Forelimb muscle (tissue), 1 donor: ENCODE measurements at regions not wholly inside any gene's neighbourhood (a gene's known extent, or its start where the extent isn't known, plus 50 kb on each side); places are given as distances from the start of the nearest gene placed in this dataset.
A peak's percentile ranks its signal among the peaks of the same experiment; 100 is the strongest.

Source experiments
- DNase-seq: peaks from one replicate; pipeline ENCODE4 v3.0.0-alpha.2; 2013; ENCODE audit warnings: low read depth

DNA sequence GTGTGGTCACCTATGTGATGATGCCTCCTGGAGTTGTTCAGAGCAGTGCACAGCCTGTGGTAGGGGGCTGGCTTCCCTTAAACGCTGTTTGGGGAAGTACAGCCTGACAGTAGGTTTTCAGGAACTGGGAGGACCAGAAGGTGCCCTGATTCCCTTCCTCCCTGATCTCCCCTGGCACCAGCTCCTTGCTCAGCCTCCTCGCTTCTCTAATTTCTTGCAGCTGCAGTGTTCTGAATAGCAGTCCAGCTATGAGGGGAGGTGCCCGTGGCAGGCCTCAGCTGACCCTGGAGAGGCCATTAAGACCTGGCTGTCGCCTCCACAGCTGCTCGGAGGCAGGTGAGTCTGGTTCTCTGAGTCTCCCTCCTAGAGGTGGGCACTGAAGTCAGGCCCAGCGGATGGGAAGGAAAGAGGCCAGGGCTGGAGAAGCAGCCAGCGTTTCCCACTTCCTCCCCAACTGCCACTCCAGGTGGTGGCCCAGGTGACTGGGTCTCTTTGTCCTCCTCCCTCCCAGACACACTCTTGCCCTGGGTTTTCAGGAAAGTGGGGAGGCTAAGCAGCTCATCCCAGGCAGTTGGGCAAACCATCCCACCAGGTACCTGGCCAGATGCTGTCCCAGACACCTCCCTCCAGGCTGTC lies 52.0 kb upstream of the RPL11 start:
- DNase-seq: no peak

DNA sequence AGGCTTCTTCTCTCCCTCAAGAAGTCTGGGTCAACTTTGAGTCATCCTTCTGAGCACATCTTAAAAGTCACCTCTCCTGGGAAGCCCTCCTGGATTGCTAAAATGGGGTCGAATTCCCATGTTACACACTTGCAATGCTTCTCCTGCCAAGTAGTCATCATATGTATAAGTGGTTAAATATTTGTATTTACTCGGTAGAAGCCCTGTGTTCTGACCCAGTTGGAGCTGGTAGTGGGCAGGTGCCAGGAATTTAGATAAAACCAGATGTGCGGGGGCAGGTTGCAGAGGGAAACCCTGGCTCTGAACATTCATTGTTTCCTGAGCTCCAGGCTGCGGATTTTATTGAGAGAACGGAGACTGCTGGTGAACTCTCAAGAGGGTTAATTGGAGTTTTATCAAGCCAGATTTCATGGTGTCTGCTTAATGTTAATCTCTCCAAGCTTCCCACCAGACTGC lies 52.8 kb upstream of the RPL11 start:
- no peak for DNase-seq

DNA sequence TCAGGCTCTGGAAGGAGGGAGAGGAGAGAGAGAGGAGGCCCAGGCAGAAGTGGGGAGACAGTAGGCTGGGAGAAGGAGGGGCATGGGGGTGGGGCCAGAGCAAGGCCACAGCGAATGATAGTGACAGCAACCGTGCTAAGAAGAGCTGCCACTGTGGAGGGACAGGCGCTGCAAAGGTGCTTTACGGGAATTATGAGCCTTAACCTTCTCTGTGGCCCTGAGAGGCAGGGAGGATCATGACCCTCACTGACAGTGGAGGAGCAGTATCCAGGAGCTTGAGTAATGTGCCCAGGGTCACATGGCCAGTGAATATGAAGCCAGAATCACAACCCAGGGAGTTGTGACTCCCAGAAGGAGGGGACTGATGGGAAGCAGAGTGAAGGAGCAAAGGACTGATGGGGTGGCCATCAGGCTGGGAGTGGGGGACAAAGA lies 53.4 kb upstream of the RPL11 start:
- DNase-seq: no peak

DNA sequence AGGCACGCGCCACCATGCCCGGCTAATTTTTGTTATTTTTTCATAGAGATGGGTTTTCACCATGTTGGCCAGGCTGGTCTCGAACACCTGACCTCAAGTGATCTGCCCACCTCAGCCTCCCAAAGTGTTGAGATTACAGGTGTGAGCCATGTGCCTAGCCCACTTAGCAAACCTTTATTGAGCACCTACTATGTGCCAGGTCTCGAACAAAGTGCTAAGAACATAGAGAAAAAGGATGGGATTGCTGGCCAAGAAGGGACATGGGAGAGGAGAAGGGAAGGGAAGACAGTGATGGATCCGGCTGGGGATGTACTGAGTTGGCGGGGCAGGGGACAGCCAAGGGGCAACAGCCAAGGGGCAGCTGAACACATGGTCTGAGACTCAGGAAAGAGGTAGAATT lies 55.6 kb upstream of the RPL11 start:
- no peak for DNase-seq

DNA sequence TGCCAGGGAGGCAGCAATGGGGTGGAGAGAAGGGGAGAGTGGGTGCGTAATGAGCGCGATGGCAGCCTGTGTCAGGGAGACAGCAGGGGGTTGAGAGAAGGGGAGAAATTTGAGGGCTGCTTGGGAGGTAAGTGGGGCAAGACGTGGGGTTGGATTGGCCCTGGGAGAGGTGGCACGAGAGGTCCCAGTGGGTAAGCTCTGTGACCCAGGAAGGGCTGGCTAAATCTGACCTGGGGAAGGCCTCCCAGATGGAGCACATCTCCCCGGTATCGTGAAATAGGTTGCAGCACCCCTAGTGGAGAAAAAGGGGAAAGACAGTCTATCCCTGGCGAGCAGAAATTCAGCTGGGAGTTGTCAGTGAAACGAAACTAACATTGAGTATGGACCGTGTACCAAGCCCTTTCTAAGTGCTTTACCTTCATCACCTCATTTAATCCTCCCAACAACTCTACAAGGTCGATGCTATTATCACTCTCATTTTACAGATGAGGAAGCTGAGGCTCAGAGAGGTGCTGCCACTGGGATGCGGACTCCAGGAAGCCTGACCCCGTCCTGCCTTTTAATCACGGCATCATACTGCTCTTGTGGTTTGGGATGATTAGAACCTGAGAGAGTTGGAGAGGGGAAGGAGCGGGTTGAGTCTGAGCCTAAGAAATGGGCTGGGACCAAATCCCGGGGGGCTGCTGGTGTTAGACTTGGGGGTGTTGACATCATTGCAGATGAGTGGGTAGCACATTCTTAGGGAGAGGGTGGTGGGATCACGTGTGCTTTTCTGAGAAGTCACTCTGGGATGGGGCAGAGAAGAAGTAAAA lies 56.6 kb upstream of the RPL11 start:
- peak; percentile 34 for DNase-seq

DNA sequence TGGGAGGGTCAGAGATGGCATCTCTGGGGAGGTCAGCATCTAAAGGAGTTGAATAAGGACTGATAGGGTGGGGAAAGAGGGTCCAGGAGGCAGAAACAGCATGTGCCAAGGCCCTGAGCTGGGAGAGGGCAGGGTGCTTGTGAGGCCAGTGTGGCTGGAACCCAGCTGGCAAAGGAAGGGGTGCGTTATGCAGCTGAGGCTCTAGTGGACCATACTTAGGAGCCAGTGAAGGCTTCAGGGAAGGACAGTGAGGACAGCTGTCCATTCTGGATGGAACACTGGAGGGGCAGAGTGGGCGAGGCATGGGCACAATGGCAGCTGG lies 57.1 kb upstream of the RPL11 start:
- no peak for DNase-seq

DNA sequence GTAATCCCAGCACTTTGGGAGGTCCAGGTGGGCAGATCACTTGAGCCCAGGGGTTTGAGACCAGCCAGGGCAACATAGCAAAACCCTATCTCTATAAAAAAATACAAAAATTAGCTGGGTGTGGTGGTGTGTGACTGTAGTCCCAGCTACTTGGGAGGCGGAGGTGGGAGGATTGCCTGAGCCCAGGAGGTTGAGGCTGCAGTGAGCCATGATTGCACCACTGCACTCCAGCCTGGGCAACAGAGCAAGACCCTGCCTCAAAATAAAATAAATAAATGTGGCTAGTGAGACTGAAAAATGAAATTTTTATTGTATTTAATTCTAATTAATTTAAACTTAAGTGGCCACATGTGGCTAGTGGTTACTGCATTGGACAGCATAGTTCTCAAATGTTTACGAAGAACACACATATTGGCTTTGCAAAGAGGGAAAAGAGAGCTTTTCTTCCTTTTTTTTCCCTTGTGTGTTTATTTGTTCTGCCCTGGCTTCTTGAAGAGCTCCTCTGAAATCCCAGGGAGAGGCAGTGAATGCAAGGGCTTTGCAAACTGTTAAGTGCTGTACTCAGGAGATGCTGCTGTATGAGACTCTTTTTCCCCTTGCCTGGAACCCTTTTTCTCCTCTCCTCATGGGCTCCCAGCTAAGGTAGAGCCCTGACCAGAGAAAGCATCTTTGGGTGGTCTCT lies 59.0 kb upstream of the RPL11 start:
- DNase-seq: no peak

DNA sequence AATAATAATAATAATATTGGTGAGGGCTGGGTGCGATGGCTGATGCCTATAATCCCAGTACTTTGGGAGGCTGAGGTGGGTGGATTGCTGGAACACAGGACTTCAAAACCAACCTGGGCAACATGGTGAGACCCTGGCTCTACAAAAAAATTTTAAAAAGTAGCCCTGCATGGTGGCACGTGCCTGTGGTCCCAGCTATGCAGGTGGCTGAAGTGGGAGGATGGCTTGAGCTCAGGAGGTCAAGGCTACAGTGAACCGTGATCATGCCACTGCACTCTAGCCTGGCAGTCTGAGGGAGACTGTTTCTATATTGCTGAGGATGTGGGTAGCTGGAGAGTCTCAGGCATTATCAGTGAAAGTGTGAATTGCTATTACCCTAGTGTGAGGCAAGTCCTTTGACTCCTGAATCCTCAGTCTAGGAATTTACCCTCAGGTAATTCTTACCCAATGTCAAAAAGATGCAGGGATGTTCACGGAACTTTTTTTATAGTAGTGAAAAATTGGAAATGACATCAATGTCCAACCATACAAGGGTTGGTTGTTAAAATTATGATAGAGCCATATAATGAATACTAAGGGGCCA lies 61.8 kb upstream of the RPL11 start:
- no peak for DNase-seq

DNA sequence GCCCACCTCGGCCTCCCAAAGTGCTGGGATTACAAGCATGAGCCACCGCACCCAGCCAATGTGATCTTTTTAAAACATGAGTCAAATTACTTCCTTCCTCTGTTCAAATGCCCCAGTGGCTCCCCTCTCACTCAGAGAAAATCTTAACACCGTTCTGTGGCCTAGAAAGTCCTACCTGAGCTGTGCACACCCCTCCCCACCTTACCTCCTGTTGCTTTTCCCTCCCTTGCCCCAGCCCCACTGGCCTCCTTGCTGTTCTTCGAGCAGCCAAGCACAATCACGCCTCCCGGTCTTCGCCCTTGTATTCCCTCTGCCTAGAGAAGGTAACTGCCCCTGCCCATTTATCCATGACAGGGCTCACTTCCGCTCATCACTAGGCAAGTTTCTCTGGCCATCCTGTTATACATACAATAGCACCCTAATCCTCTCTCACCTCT lies 62.6 kb upstream of the RPL11 start:
- DNase-seq: no peak

DNA sequence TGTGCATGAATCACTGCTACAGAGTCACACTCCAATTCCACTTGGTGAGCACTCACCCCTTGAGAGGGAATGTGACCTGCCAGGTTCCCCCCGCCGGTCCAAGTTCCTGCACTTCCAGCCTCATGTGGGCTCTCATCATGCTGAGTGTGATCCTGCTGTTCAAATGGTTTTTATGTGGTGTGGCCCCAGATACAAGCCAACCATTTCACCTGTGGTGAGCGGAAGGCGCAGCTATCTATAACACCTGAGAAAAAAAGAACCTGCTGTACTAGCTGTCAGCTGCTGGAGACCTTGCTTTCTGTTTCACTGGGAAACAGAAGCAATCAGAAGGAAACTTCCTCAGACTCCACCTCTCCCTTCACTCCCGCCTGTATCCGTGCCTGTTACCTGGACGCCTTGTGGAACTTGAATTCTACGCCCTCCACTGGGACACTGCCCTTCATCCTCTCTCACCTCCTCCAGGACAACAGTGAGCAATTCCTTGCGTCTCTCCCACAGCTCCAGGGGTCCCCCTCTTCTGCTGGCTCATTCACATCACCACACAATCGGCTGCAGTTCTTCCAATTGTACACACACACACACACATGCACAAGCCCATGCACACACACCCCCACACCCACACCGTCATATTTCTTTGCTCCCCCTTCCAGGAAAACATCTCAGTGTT lies 64.4 kb upstream of the RPL11 start:
- no peak for DNase-seq

DNA sequence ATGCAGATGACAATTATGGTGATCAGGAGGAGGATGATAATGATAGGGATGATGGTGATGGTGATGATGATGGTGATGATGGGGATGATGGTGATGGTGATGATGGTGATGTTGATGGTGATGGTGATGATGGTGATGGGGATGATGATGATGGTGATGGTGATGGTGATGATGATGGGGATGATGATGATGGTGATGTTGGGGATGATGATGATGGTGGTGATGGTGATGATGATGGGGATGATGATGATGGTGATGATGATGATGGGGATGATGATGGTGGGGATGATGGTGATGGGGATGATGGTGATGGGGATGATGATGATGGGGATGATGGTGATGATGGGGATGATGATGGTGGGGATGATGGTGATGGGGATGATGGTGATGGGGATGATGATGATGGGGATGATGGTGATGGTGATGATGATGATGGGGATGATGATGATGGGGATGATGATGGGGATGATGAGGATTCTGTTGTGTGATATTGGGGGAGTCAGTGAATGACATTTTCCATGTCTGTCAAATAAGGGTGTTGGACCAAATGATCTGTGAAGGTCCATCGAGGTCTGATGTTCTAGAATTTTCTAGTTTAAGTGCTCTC lies 65.6 kb upstream of the RPL11 start:
- no peak for DNase-seq

DNA sequence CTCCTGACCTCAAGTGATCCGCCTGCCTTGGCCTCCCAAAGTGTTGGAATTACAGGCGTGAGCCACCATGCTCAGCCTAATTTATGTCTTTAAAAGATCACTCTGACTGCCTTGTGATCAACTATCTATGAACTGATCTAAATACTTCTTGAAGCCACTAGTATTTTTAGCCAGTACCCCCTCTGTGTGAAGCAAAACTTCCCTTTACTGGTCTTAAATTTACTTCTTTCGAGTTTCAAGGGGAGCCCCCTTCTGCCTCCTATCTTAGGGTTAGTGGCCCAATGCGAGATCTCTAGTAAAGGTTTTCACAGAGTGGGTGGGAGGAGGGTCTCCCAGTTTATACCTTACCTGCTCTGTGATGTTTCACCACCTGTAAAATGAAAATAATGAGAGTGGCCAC lies 66.1 kb upstream of the RPL11 start:
- no peak for DNase-seq

DNA sequence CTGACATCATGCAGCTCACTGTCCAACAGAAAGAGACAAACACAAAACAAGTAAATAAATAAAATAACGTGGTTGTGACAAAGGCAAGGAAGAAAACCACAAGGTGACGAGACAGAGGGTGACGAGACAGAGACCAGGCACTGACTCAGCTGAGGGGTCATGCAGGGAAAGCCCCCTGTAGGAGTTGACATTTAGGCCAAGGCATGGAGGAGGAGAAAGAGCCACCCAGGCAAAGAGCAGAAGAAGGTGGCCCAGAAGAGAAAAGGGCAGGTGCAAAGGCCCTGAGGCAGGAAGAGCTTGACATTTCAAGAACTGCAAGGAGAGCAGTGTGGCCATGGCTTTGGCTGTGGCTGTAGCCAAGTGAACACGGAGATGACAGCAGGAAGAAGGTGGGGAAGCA lies 65.1 kb upstream of the ID3 start:
- no peak for DNase-seq

DNA sequence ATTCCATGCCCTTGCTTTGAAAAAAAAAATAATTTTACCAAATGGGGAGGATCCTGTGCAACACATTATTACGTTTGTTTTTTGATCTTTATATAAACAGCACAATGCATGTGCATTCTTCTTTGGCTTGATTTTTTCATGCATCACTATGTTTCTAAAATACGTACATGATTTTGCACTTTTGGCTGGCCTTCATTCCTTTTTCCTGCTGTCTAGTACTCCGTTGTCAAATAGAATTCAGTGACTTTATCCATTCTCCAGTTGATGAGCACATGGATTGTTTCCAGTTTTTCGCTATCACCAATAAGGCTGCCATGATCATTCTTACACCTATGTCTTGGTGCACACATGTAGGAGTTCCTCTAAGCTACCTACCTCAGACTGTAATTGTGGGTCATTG lies 63.0 kb upstream of the ID3 start:
- DNase-seq: no peak

DNA sequence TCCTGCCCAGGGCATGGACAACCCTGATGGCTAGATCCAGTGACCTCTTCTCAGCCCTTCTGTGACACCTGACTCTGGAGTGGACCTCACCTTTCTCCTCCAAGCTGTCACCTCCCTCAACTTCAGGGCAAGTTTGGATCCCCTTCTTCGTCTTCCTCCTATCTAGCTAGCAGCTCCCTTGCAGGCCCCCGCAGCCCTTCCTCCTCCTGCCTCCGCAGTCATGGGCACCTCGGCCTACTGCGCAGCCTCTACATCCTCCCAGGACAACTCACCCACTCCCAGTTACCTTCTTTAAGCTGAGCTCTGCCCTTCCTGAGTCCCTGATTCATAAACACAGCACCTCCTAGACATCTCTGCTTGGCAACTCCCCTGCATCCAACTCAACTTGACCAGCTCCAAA lies 61.3 kb upstream of the ID3 start:
- no peak for DNase-seq

DNA sequence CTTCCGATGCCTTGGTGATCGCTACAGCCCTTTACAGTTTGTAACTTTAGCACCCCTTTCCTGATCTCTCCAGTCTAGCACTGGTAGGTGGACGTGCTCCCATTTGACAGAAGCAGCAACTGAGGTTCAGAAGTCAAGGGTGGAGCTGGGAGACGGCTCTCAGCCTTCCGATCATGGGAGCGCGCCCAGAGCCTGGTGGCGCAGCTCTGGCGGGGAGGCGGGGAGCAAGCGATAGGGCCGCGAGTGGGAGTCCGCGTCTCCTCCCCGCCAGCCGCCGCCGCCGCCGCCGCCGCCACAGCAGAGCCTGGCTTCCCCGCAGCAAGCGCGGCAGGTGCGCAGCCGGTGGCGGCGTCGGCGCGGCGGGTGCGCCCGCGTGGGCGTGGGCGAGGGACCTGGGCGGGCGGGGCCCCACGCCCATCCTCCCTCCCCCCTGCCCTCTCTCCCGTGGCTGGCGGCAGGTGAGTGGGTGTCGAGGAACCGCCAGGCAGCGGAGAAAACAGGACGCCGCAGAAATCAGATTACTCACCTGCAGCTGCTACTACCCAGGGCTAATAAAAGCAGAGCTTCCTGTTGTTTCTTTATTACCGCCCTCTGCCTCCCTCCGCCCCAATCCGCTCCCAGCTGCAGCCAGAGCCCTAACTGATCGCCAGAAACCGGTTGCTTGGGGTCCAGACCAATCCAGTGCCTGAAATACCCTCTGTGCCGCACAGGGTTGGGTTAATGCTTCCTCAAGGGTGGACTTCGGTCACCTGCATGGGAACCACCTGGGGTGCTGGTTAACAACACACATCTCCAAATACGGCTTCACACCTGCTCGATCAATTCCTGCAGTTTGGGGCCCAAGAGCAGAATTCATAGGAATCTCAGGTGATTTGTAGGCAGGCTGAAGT lies 60.2 kb upstream of the ID3 start:
- DNase-seq: no peak

DNA sequence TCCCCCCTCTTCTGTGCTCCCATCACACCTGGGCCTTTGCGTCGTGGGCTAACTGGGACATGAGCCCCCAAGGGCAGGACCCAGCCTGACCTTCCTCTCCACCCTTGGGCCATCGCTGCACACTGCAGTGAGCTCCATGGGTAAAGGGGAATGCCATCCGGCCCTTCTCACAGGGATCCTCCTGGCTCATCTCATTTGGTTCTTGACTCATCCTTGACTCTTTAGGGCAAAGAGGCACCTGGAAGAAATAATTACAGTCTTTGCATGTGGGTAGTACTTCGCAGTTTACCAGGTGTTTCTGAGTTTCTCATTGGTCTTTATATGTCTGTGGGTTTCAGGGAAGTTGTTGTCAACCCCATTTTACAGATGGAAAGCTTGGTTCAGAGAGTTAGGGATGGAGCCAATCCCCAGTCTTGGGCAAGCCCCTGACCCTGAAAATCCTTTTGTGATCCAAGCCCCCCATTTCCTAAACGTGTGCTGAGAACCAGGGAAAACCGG lies 59.3 kb upstream of the ID3 start:
- no peak for DNase-seq

DNA sequence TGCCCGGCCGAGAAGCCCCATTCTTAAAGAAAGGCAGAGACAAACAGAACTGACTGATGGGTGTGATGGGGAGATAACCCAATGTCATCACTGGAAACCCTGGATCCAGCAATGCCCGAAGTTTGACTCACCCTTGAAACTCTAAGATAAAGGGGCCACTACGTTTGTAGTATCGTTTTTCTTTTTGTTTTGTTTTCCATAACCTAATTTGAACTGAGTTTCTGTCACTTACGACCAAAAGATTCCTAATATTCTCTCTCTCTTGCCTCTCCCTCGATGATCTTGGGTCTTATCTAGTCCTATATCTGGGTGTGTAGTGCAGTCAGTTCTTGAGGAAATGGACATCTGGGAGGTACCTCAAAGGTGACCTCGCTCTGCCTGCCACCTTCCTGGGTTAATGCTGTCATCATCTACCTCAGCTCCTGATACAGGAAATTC lies 57.8 kb upstream of the ID3 start:
- DNase-seq: no peak

DNA sequence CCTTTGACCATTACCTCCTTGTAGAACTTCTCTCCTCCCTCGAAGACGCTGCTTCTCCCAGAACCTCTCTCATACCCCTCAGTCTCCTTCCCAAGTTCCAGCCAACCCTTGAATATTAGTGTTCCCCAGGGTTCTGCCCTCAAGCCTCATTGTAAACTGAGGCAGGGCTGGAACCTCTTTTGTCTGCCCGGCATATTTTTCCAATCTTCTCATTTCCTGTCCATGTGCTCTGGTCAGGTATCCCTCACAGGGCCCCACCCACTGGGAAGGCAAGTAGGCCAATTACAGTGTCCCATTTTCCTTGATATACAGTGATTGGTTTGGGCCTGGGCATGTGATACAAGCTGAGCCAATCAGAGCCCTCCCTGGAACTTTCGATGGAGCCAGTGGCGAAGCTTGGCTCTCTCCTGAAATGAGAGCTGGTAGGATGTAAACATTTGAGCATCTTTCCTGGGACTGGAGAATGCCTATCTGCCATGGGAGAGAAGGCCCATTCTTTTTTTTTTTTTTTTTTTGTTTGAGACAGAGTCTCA lies 57.1 kb upstream of the ID3 start:
- DNase-seq: no peak

DNA sequence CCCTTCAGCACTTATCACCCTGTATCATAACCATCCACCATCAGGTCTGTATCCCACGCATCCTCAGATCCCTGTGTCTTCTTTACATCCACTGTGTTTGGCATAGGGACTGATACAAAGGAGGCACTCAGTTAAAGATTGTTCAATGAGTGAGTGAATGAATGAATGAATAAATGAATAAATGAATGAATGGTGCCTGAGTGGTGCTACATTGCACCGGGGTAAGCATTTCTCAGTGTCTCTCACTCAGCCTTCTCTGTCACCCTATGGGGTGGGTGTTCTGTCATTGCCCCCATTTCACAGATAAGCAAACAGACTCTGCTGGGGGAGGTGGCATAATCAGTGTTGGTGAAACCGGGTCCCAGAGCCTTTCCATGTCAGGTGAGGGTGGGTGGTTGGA lies 56.6 kb upstream of the ID3 start:
- DNase-seq: no peak
